ENCODE measurements at regions not wholly inside any gene's neighbourhood (a gene's known extent, or its start where the extent isn't known, plus 50 kb on each side); places are given as distances from the start of the nearest gene placed in this dataset.

DNA sequence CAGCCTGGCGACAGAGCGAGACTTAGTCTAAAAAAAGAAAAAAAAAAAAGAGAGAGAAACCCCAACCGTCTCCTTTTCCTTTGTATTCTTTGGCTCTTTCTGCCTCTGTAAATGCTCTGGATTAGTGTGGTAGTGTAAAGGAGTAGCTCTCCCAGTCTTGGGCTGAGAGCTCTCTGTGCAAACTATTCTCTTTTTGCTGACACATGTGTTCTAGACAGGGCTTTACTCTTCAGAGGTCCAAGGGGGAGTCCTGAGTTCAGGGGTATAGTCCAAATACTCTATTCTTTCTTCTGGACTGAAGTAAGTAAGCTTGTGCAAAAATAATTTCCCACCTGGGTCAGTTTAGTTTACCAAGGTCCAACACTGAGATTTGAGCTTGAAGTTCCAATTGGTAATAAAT, 183.8 kb upstream of the KCNK2 start:
- Histone ChIP-seq H3K27ac (no peak overlapping the region), H3K9me3 (no peaks in the 10 kb centered on the region), H3K4me1 (no peaks in the 10 kb centered on the region), H3K27me3 (no peaks in the 10 kb centered on the region), H3K4me3 (no peak overlapping the region), H3K36me3 (no peaks in the 10 kb centered on the region)
- TF ChIP-seq EP300 (IDR thresholded peaks at IDR 0.05), result no peak
- TF ChIP-seq, protein P1, sequence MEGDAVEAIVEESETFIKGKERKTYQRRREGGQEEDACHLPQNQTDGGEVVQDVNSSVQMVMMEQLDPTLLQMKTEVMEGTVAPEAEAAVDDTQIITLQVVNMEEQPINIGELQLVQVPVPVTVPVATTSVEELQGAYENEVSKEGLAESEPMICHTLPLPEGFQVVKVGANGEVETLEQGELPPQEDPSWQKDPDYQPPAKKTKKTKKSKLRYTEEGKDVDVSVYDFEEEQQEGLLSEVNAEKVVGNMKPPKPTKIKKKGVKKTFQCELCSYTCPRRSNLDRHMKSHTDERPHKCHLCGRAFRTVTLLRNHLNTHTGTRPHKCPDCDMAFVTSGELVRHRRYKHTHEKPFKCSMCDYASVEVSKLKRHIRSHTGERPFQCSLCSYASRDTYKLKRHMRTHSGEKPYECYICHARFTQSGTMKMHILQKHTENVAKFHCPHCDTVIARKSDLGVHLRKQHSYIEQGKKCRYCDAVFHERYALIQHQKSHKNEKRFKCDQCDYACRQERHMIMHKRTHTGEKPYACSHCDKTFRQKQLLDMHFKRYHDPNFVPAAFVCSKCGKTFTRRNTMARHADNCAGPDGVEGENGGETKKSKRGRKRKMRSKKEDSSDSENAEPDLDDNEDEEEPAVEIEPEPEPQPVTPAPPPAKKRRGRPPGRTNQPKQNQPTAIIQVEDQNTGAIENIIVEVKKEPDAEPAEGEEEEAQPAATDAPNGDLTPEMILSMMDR (IDR thresholded peaks at IDR 0.05), result no peak
- TF ChIP-seq POLR2AphosphoS5 (IDR thresholded peaks at IDR 0.05), result no peak
- TF ChIP-seq POLR2A (IDR thresholded peaks at IDR 0.05), result no peak
- 77 to 82% methylated on average over 3 of the region's 3 CpGs for WGBS, 2 donors
- no peak for DNase-seq
- no peak for ATAC-seq (ENCODE audit: low FRiP score in 2 of 2)

DNA sequence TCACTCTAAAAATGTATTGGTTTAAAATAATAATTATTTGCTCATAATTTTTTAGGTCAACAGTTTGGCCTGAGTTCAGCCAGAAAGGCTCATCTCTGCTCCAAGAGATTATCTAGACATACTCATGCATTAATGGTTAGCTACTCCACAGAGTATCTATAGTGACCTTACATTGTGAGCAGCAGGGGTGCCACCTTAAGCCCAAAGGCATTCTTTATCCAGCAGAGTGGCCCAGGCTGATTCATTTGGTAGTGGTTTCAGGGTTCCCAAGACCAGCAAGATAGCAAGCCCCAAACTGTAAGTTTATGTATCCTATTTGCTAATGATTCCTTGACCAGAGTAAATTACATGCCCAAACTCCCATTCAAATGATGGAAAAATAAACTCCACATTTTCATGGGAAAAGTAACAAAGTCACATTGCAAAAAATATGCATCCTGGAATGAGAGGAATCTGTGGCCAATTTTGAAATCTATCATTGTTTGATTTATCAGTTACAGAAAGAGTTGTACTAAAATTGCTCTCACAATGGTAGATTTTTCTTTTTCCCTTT, 182.6 kb upstream of the KCNK2 start:
- Histone ChIP-seq H3K4me1 (no peaks in the 10 kb centered on the region), H3K27ac (no peak overlapping the region), H3K4me3 (no peak overlapping the region), H3K9me3 (no peaks in the 10 kb centered on the region), H3K27me3 (no peaks in the 10 kb centered on the region), H3K36me3 (no peaks in the 10 kb centered on the region)
- TF ChIP-seq POLR2AphosphoS5 (IDR thresholded peaks at IDR 0.05), result no peak
- no peak for TF ChIP-seq EP300 (IDR thresholded peaks at IDR 0.05)
- TF ChIP-seq, protein P1 (IDR thresholded peaks at IDR 0.05), result no peak
- TF ChIP-seq POLR2A (IDR thresholded peaks at IDR 0.05), result no peak
- DNase-seq (no peak), ATAC-seq (ENCODE audit: low FRiP score in 2 of 2) (no peak)

DNA sequence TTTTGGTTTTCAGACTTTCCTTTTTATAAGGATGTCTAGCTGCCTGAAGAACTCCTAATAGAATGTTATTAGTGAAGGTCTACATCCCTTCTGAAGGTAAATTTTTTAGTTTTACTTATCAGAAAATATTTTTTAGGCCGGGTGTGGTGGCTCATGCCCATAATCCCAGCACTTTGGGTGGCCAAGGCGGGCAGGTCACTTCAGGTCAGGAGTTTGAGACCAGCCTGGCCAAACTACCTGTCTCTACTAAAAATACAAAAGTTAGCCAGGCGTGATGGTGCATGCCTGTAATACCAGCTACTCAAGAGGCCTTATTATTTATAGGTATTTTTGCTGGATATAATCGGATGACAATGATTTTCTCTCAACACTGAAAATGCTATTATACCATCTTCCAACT, 181.9 kb upstream of the KCNK2 start:
- Histone ChIP-seq H3K36me3 (no peaks in the 10 kb centered on the region), H3K4me1 (no peaks in the 10 kb centered on the region), H3K4me3 (no peak overlapping the region), H3K9me3 (no peaks in the 10 kb centered on the region), H3K27ac (no peak overlapping the region), H3K27me3 (no peaks in the 10 kb centered on the region)
- 73 to 86% methylated on average over 4 of the region's 4 CpGs for WGBS, 2 donors
- DNase-seq (no peak), ATAC-seq (ENCODE audit: low FRiP score in 2 of 2) (no peak)
- TF ChIP-seq, protein P1 (IDR thresholded peaks at IDR 0.05), result no peak
- TF ChIP-seq EP300 (IDR thresholded peaks at IDR 0.05), result no peak
- TF ChIP-seq POLR2AphosphoS5 (IDR thresholded peaks at IDR 0.05), result no peak
- TF ChIP-seq POLR2A (IDR thresholded peaks at IDR 0.05), result no peak

DNA sequence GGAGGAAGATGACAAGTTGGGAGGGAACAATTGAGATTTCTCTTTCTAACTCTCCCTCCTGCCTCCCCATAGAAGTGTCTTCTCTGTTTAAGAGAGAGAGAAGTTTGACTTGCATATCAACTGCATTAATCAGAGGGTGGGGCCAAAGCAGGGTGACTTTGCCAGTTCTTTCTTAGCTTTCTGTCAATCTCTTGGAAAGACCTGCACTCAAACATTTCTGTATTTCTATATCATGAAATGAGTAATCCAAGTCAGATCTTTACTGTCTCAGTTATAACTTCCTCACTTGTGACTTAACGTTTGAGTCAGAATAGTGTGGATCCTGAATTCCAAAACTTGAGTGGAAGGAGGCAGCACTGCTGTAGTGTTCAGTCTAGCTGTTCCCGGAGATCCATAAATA, 180.8 kb upstream of the KCNK2 start:
- Histone ChIP-seq H3K36me3 (no peaks in the 10 kb centered on the region), H3K4me1 (no peaks in the 10 kb centered on the region), H3K27ac (no peak overlapping the region), H3K27me3 (no peaks in the 10 kb centered on the region), H3K4me3 (no peak overlapping the region), H3K9me3 (no peaks in the 10 kb centered on the region)
- no peak for TF ChIP-seq POLR2AphosphoS5 (IDR thresholded peaks at IDR 0.05)
- no peak for TF ChIP-seq EP300 (IDR thresholded peaks at IDR 0.05)
- TF ChIP-seq POLR2A (IDR thresholded peaks at IDR 0.05), result no peak
- TF ChIP-seq, protein P1 (IDR thresholded peaks at IDR 0.05), result no peak
- ATAC-seq (ENCODE audit: low FRiP score in 2 of 2) (no peak), DNase-seq (no peak)
- WGBS, 2 donors, result 80 to 83% methylated on average over 2 of the region's 2 CpGs

DNA sequence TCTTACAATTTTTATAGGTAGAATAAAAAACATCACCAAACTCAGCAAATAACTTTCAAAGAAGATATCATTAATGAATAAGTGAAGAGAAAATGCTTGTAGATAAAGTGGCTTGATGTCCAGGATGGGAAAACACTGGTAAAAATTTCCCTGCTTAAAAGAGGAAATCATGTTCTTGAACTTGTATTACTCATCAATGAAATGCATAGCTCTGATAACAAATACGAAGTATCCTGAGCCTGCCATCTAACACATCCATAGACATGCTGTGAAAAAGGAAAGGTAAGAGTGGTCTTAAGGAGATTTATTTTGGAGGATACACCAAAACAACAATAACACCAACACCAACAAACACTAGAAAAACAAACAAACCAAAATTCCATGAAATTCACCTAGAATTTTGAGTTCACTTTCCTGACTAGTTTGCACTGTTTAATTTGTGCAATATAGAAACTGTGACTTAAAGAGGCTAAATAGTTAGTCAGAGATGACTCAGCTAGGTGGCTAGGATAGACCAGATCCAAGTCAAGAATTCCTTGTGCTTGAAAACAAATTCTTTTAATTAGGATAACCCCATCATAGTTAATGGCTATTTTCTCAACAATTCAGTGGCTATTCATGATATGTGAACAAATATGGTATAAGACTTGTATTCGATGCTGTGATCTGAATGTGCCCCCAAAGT, 179.8 kb upstream of the KCNK2 start:
- DNase-seq (no peak), ATAC-seq (ENCODE audit: low FRiP score in 2 of 2) (no peak)
- Histone ChIP-seq H3K4me3 (no peak overlapping the region), H3K27ac (no peak overlapping the region), H3K36me3 (no peaks in the 10 kb centered on the region), H3K27me3 (no peaks in the 10 kb centered on the region), H3K4me1 (no peaks in the 10 kb centered on the region), H3K9me3 (no peaks in the 10 kb centered on the region)
- TF ChIP-seq POLR2A (IDR thresholded peaks at IDR 0.05), result no peak
- TF ChIP-seq POLR2AphosphoS5 (IDR thresholded peaks at IDR 0.05), result no peak
- no peak for TF ChIP-seq EP300 (IDR thresholded peaks at IDR 0.05)
- TF ChIP-seq, protein P1 (IDR thresholded peaks at IDR 0.05), result no peak
- 73 to 82% methylated on average over 2 of the region's 2 CpGs for WGBS, 2 donors
